PC-9 (cell line): ENCODE measurements at regions not wholly inside any gene's neighbourhood (a gene's known extent, or its start where the extent isn't known, plus 50 kb on each side); places are given as distances from the start of the nearest gene placed in this dataset.

ENCODE experiments used
- BruUV-seq: library from RNA; stranded (reverse); fragments of 400-500 nt; replicated peaks from 2 replicates; lab custom pipeline; 2021; lab: Mats Ljungman, UMichigan
- CTCF ChIA-PET: fragments of 300-600 bp; sonication (Branson Sonifier 250); formaldehyde crosslinking; loops from one replicate; lab custom pipeline; 2022; ENCODE audit warnings: antibody characterized with exemption; lab: Charles Lee
- POLR2A ChIA-PET: fragments of 300-600 bp; sonication (Branson Sonifier 250); formaldehyde crosslinking; loops from one replicate; lab custom pipeline; 2022; ENCODE audit warnings: antibody characterized with exemption; ENCODE audit not compliant: unreplicated experiment; lab: Charles Lee
- DNase-seq, 2 experiments: peaks; one replicate each; pipeline versions ENCODE4 v3.0.0 to v3.0.0-alpha.2; 2015 to 2022; ENCODE audit warnings: mixed read lengths in 1 of 2
- H2AFZ ChIP-seq: fragments of 200-600 bp; sonication (generic); 2 replicates; pipeline ENCODE4 v1.8.1; 2017; ENCODE audit warnings: antibody characterized with exemption
- H3F3A ChIP-seq: fragments of 200-600 bp; sonication (generic); 2 replicates; pipeline ENCODE4 v1.8.1; 2017; ENCODE audit warnings: antibody characterized with exemption, mild to moderate bottlenecking, low read depth; ENCODE audit not compliant: insufficient read depth
- H3K27ac ChIP-seq: fragments of 200-600 bp; sonication (generic); 2 replicates; pipeline ENCODE4 v1.6.1; 2016; ENCODE audit warnings: mixed run types
- H3K27me3 ChIP-seq: fragments of 200-600 bp; sonication (generic); 2 replicates; pipeline ENCODE4 v1.6.1; 2016; ENCODE audit warnings: low read depth, mixed run types; ENCODE audit not compliant: insufficient read depth
- H3K36me3 ChIP-seq: fragments of 200-600 bp; sonication (generic); 2 replicates; pipeline ENCODE4 v1.6.1; 2016; ENCODE audit warnings: low read depth, mixed run types
- H3K4me1 ChIP-seq: fragments of 200-600 bp; sonication (generic); replicated peaks from 2 replicates; pipeline ENCODE4 v1.6.1; 2016; ENCODE audit warnings: mixed run types; ENCODE audit not compliant: insufficient read depth
- H3K4me2 ChIP-seq: fragments of 200-600 bp; sonication (generic); 2 replicates; pipeline ENCODE4 v1.6.1; 2017; ENCODE audit warnings: mixed run types
- H3K4me3 ChIP-seq: fragments of 200-600 bp; sonication (generic); 2 replicates; pipeline ENCODE4 v1.6.1; 2016; ENCODE audit warnings: mixed run types
- H3K79me2 ChIP-seq: fragments of 200-600 bp; sonication (generic); 2 replicates; pipeline ENCODE4 v1.6.1; 2017; ENCODE audit warnings: low read depth, mixed run types
- H3K9me2 ChIP-seq: fragments of 200-600 bp; sonication (generic); 2 replicates; pipeline ENCODE4 v1.8.1; 2017; ENCODE audit warnings: mild to moderate bottlenecking; ENCODE audit not compliant: insufficient read depth
- H3K9me3 ChIP-seq: fragments of 200-600 bp; sonication (generic); 2 replicates; pipeline ENCODE4 v1.8.1; 2016; ENCODE audit warnings: low read depth; ENCODE audit not compliant: insufficient read depth
- H4K20me1 ChIP-seq: fragments of 200-600 bp; sonication (generic); 2 replicates; pipeline ENCODE4 v1.8.1; 2017; ENCODE audit not compliant: insufficient read depth
- EZH2 ChIP-seq: fragments of 200-600 bp; sonication (generic); IDR thresholded peaks from 2 replicates; pipeline ENCODE4 v1.8.0; 2017; ENCODE audit warnings: antibody characterized with exemption, low read depth
- intact Hi-C: fragments of 100-400 bp; cut with micrococcal nuclease; formaldehyde crosslinking; loops from one replicate; pipeline ENCODE4 v1.10.0; 2022; ENCODE audit not compliant: unreplicated experiment
- TF ChIP-seq, protein P1 (sequence below): fragments of 200-600 bp; sonication (generic); conservative IDR thresholded peaks from 2 replicates; pipeline ENCODE4 v1.6.1; 2017; ENCODE audit warnings: mixed run types, antibody characterized with exemption, mild to moderate bottlenecking, moderate library complexity

DNA sequence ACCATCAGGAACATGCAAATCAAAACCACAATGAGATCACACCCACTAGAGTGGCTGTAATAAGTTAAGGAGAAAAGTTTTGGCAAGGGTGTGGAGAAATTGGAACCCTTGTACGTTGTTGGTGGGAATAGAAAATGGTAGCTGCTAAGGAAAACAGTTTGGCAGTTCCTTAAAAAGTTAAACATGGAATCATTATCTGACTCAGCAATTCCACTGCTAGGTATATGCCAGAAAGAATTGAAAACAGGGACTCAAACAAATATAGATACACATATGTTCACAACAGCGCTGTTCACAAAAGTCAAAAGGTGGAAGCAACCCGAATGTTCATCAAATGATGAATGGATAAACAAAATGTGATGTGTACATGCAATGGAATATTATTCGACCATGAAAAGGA, 138.8 kb upstream of the ATP2B2 start:
- ChIA-PET POLR2A (no interaction called here), CTCF (no interaction called here)
- peaks cover 63% of the 10 kb centered on the region for H3K27me3 ChIP-seq

DNA sequence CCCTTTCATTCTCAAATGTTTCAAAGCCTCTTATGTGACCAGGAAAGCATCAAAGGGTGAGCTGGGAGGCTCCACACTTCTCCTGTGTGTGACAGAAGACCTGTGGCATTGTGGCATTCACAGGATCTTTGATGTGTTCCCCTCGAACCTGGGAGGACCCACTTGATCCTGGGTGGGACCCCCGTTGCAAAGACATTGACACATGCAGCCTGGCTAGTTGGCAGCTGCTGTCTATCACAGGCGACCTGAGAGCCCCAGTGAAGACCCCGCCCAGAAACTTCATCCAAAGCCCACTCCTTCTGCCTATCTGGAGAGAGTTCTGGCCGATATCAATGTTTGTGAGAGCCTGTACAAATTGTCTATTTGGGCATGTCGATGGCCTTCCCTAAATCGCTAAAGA, 140.4 kb upstream of the ATP2B2 start:
- DNase-seq: no peak

More for the DNA sequence above, 138.8 kb upstream of the ATP2B2 start:
- Histone ChIP-seq H3K4me1 (no peaks in the 10 kb centered on the region), H3K36me3 (no peaks in the 10 kb centered on the region), H3K9me2 (no peaks in the 10 kb centered on the region), H3K9me3 (no peaks in the 10 kb centered on the region), H2AFZ (no peak overlapping the region), H4K20me1 (peaks cover 4% of the 10 kb centered on the region; the same call in 1 of the 2 replicates), H3F3A (no peaks in the 10 kb centered on the region), H3K4me3 (no peak overlapping the region), H3K79me2 (no peaks in the 10 kb centered on the region), H3K4me2 (no peak overlapping the region), H3K27ac (no peak overlapping the region)
- no TSS peak for BruUV-seq
- no peak for DNase-seq
- intact Hi-C loops: no loop called here
- TF ChIP-seq, protein P1, sequence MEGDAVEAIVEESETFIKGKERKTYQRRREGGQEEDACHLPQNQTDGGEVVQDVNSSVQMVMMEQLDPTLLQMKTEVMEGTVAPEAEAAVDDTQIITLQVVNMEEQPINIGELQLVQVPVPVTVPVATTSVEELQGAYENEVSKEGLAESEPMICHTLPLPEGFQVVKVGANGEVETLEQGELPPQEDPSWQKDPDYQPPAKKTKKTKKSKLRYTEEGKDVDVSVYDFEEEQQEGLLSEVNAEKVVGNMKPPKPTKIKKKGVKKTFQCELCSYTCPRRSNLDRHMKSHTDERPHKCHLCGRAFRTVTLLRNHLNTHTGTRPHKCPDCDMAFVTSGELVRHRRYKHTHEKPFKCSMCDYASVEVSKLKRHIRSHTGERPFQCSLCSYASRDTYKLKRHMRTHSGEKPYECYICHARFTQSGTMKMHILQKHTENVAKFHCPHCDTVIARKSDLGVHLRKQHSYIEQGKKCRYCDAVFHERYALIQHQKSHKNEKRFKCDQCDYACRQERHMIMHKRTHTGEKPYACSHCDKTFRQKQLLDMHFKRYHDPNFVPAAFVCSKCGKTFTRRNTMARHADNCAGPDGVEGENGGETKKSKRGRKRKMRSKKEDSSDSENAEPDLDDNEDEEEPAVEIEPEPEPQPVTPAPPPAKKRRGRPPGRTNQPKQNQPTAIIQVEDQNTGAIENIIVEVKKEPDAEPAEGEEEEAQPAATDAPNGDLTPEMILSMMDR: no peak
- TF ChIP-seq EZH2: no peak

DNA sequence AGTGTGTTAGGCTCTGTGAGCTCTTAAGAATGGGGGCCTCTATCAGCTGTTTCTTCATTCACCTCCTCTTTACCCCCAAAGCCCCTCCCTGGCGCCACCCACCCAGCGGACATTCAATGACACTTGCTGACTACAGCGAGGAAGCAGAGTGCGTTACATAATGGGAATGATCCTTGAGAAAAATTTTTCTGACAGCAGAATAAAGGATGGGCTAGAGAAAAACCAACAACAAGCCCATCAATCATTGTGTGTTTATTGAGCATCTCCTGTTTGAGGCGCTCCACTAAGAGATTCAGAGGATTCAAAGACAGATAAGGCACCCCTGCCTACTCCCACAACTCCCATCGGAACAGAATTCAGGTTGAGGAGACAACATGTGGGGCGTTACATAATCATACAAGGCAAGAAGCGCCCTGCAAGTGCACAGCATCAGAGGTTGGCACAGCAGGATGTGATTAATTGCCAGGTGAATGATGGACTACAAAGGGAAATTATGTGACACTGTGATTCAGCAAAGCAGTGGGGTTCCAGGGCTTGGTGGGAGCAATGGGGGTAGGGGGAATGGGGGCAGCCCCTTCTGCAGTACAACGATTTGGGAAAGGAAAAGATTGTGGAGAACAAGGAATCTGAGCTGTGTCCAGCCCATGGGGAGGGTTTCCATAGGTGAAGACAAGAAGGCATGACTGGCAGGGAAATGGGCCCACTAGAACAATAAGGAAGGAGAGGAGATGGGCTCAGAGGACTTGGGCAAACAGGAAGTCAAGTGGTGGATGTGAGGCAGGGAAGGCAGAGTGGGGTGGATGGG, 141.3 kb upstream of the ATP2B2 start:
- H3K4me3 ChIP-seq: no peak overlapping the region
- BruUV-seq: no TSS peak
- H3K36me3 ChIP-seq: no peaks in the 10 kb centered on the region
- POLR2A ChIA-PET: no interaction called here
- no peaks in the 10 kb centered on the region for H3K79me2 ChIP-seq
- H3K27ac ChIP-seq: no peak overlapping the region
- no peaks in the 10 kb centered on the region for H3K9me2 ChIP-seq
- peaks cover 4% of the 10 kb centered on the region; the same call in 1 of the 2 replicates for H4K20me1 ChIP-seq
- no peaks in the 10 kb centered on the region for H3K4me1 ChIP-seq
- DNase-seq: no peak
- CTCF ChIA-PET: interaction anchor here (0.5 kb wide), 1 partner anchor 1062 kb away, joined by 3 read pairs; no protein-coding TSS in a partner anchor
- intact Hi-C loops: no loop called here
- H3K27me3 ChIP-seq: peaks cover 67% of the 10 kb centered on the region
- no peak overlapping the region for H3K4me2 ChIP-seq
- no peaks in the 10 kb centered on the region for H3K9me3 ChIP-seq
- no peak overlapping the region for H2AFZ ChIP-seq
- TF ChIP-seq EZH2: no peak
- TF ChIP-seq, protein P1: no peak
- no peaks in the 10 kb centered on the region for H3F3A ChIP-seq

More for the DNA sequence above, 140.4 kb upstream of the ATP2B2 start:
- CTCF ChIA-PET: no interaction called here
- peaks cover 4% of the 10 kb centered on the region; the same call in 1 of the 2 replicates for H4K20me1 ChIP-seq
- no peaks in the 10 kb centered on the region for H3F3A ChIP-seq
- H3K27me3 ChIP-seq: peaks cover 67% of the 10 kb centered on the region
- H3K27ac ChIP-seq: no peak overlapping the region
- intact Hi-C loops: no loop called here
- H3K36me3 ChIP-seq: no peaks in the 10 kb centered on the region
- no peak overlapping the region for H3K4me2 ChIP-seq
- TF ChIP-seq, protein P1: no peak
- TF ChIP-seq EZH2: no peak
- no peaks in the 10 kb centered on the region for H3K9me2 ChIP-seq
- H3K9me3 ChIP-seq: no peaks in the 10 kb centered on the region
- H3K4me1 ChIP-seq: no peaks in the 10 kb centered on the region
- POLR2A ChIA-PET: no interaction called here
- no peak overlapping the region for H3K4me3 ChIP-seq
- no peaks in the 10 kb centered on the region for H3K79me2 ChIP-seq
- H2AFZ ChIP-seq: no peak overlapping the region
- BruUV-seq: no TSS peak
